RWPE2 (cell line): ENCODE measurements at regions not wholly inside any gene's neighbourhood (a gene's known extent, or its start where the extent isn't known, plus 50 kb on each side); places are given as distances from the start of the nearest gene placed in this dataset.

Source experiments
- ATAC-seq: fragments of 200-7000 bp; cut with Tn5 transposase; 3 replicates; pipeline ENCODE4 v1.9.1; 2021; ENCODE audit warnings: low read depth
- DNase-seq: peaks from one replicate; pipeline ENCODE4 v3.0.0-alpha.2; 2020; ENCODE audit warnings: low spot score
- H3K27ac ChIP-seq: fragments of 450-650 bp; 2 replicates; pipeline ENCODE4 v1.5.1; 2017; ENCODE audit warnings: mild to moderate bottlenecking; ENCODE audit not compliant: poor library complexity, severe bottlenecking
- H3K27me3 ChIP-seq: fragments of 250-450 bp; sonication (Bioruptor Pico); 2 replicates; pipeline ENCODE4 v1.5.1; 2021; ENCODE audit warnings: mild to moderate bottlenecking, moderate library complexity; ENCODE audit not compliant: insufficient read depth, poor library complexity, severe bottlenecking
- H3K36me3 ChIP-seq: fragments of 250-450 bp; sonication (Bioruptor Pico); 2 replicates; pipeline ENCODE4 v1.5.1; 2020; ENCODE audit warnings: low read depth, mild to moderate bottlenecking, moderate library complexity
- H3K4me1 ChIP-seq: fragments of 250-450 bp; sonication (Bioruptor Pico); 2 replicates; pipeline ENCODE4 v1.5.1; 2021; ENCODE audit warnings: mild to moderate bottlenecking, moderate library complexity; ENCODE audit not compliant: insufficient read depth, poor library complexity, severe bottlenecking
- H3K4me3 ChIP-seq: fragments of 250-450 bp; sonication (Bioruptor Pico); 2 replicates; pipeline ENCODE4 v1.5.1; 2021; ENCODE audit warnings: mild to moderate bottlenecking, moderate library complexity; ENCODE audit not compliant: severe bottlenecking
- H3K9me3 ChIP-seq: fragments of 250-450 bp; sonication (Bioruptor Pico); 2 replicates; pipeline ENCODE4 v1.5.1; 2021; ENCODE audit warnings: mild to moderate bottlenecking, moderate library complexity; ENCODE audit not compliant: severe bottlenecking
- TF ChIP-seq, protein P1 (sequence below): fragments of 450-650 bp; IDR thresholded peaks from one replicate; pipeline ENCODE4 v1.5.1; 2017; ENCODE audit warnings: mild to moderate bottlenecking, moderate library complexity; ENCODE audit not compliant: poor library complexity, severe bottlenecking

DNA sequence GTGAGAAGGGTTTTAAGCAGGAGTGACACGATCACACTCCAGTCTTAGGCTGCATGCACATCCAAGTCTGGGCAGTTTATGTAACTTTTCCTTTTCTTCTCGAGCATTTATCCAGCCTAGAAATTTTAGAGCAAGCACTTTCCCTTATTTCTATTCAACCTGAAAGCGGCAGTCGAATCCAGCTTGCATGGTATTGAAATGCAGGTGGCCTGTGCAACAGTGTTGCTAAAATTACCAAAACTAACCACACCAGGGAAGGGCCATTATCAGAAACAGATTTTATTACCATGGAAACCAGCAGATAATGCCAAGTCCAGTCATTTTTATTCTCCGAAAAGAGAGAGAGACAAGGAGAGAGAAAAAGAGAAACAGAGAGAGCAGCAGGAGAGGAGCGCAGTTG lies 179.9 kb upstream of the ZC3H12A start:
- peaks cover 10% of the 10 kb centered on the region for H3K27me3 ChIP-seq

DNA sequence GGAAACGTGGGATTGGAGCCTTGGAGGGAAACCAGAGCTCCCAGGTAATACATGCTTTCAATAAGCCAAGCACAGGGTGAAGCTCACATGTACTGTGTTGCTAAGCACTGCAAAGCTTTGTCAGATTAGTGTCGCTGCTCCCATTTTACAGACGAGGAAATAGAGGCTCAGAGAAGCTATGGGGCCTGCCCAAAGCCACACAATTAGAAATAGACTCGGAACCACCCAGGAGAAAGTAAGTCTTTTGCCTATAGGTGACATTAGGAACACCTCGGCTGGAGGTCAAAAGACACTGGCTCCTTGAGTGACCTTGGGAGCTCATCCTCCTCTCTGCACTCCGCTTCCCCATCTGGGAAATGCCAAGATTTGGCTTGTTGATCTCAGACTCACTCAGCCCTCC lies 175.6 kb upstream of the ZC3H12A start:
- no peak overlapping the region for H3K27ac ChIP-seq
- H3K4me1 ChIP-seq = no peaks in the 10 kb centered on the region
- no peak overlapping the region for H3K4me3 ChIP-seq
- DNase-seq (no peak), ATAC-seq (no peak)
- no peaks in the 10 kb centered on the region for H3K36me3 ChIP-seq
- H3K27me3 ChIP-seq = peaks cover 4% of the 10 kb centered on the region
- TF ChIP-seq, protein P1, sequence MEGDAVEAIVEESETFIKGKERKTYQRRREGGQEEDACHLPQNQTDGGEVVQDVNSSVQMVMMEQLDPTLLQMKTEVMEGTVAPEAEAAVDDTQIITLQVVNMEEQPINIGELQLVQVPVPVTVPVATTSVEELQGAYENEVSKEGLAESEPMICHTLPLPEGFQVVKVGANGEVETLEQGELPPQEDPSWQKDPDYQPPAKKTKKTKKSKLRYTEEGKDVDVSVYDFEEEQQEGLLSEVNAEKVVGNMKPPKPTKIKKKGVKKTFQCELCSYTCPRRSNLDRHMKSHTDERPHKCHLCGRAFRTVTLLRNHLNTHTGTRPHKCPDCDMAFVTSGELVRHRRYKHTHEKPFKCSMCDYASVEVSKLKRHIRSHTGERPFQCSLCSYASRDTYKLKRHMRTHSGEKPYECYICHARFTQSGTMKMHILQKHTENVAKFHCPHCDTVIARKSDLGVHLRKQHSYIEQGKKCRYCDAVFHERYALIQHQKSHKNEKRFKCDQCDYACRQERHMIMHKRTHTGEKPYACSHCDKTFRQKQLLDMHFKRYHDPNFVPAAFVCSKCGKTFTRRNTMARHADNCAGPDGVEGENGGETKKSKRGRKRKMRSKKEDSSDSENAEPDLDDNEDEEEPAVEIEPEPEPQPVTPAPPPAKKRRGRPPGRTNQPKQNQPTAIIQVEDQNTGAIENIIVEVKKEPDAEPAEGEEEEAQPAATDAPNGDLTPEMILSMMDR = no peak
- H3K9me3 ChIP-seq = no peaks in the 10 kb centered on the region

More for the DNA sequence above, 179.9 kb upstream of the ZC3H12A start:
- no peaks in the 10 kb centered on the region for H3K4me1 ChIP-seq
- no peak overlapping the region for H3K4me3 ChIP-seq
- DNase-seq (no peak), ATAC-seq (no peak)
- TF ChIP-seq, protein P1 = no peak
- H3K9me3 ChIP-seq = no peaks in the 10 kb centered on the region
- H3K36me3 ChIP-seq = no peaks in the 10 kb centered on the region
- no peak overlapping the region for H3K27ac ChIP-seq

DNA sequence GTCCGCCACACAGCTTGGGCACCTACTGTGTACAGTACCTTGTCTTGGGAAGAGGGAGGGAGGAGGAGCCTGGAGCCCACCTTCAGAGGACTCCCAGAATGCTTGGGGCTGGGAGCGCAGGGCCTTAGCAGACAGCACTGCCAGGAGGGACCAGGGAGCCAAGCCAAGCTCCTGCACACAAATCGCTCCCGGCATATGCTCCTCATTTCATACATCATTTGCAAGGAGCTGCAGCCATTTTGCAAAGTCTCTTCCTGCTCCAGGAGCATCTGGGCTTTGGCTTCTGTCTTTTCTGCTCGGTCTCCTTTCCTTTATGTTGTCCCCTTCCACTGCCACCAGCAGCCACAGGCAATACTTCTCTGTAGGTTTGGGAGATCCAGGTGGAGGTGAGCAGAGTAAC lies 175.2 kb upstream of the ZC3H12A start:
- Histone ChIP-seq H3K9me3 (no peaks in the 10 kb centered on the region), H3K4me1 (no peaks in the 10 kb centered on the region), H3K4me3 (no peak overlapping the region), H3K27me3 (peaks cover 4% of the 10 kb centered on the region), H3K36me3 (no peaks in the 10 kb centered on the region), H3K27ac (no peak overlapping the region)
- TF ChIP-seq, protein P1 = no peak
- ATAC-seq (no peak), DNase-seq (no peak)

DNA sequence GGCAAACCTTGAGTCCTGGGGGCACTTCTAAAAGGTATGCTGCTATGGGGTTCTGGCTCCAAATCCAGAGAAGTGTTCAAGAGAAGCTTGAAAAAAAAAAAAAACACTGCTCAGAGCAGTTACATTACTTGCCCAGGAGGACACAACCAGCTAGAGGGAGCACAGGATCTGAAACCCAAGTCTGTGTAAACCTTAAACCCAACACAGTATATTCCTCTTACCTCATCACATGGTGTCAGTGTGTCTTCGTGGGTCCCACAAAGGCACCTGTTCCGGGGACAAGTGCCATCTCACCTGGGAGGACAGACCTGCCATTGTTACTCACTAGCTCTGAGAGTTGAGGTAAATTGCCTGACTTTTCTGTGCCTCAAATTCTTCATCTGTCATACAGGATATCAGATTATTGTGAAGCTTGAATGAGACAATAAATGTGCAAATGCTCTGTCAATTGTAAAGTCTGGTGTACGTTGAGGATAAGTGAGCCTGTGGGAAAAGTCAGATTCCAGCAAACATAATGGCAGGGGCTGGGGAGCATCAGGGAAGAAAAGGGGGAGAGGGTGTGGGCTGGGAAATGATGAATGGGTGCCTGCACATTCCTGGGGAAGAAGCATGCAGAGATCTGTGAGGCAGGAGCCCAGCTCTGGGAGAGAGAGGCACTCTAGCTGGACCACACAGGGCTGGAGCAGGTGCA lies 170.4 kb upstream of the ZC3H12A start:
- DNase-seq = no peak
- ATAC-seq = no peak
- TF ChIP-seq, protein P1 = no peak

DNA sequence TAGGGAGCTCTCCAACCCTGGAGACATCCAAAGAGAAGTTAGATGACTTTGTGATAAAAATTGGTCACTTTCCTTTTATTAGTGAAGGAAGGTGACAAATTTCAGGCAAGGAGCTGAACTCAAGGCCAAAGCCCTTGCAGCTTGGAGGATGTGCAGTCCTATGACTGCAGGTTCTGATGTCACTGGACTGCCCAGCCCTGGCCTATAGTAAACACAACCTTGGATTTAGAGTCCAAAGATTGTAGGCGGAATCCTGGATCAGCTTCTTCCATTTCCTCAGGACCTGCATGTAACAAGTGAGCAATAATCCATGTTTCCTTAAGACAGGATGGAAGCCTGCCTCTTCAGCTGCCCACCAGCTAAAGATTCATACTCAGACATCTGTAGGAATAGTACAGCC lies 169.3 kb upstream of the ZC3H12A start:
- Histone ChIP-seq H3K27me3 (no peaks in the 10 kb centered on the region), H3K27ac (no peak overlapping the region), H3K4me3 (no peak overlapping the region), H3K4me1 (no peaks in the 10 kb centered on the region), H3K9me3 (no peaks in the 10 kb centered on the region), H3K36me3 (no peaks in the 10 kb centered on the region)
- DNase-seq (no peak), ATAC-seq (no peak)
- TF ChIP-seq, protein P1 = no peak

More for the DNA sequence above, 170.4 kb upstream of the ZC3H12A start:
- Histone ChIP-seq H3K27ac (no peak overlapping the region), H3K36me3 (no peaks in the 10 kb centered on the region), H3K9me3 (no peaks in the 10 kb centered on the region), H3K27me3 (no peaks in the 10 kb centered on the region), H3K4me3 (no peak overlapping the region), H3K4me1 (no peaks in the 10 kb centered on the region)
